ENCODE measurements at regions not wholly inside any gene's neighbourhood (a gene's known extent, or its start where the extent isn't known, plus 50 kb on each side); places are given as distances from the start of the nearest gene placed in this dataset.
"Not testable (repeated sequence)": the region's sequence is repeated elsewhere in the genome, so short reads cannot be mapped to it uniquely, and the experiment has no call there.

- no peak for DNase-seq
- Mint-ChIP-seq H3K4me1 (ENCODE audit: low read depth) (no peaks in the 10 kb centered on the region), H3K36me3 (ENCODE audit: low read depth) (no peaks in the 10 kb centered on the region; the same call in none of the 2 replicates), H3K27ac (no peak overlapping the region), H3K9me3 (peaks cover 54% of the 10 kb centered on the region), H3K4me3 (no peak overlapping the region), H3K27me3 (ENCODE audit: insufficient read depth) (peaks cover 6% of the 10 kb centered on the region)
- TF ChIP-seq CTCF (IDR thresholded peaks at IDR 0.05), result no peak
Measured at GRCh38 chr1:191729742-191730141, 428.5 kb upstream of the RGS18 start.

GRCh38 chr1:191731608-191732302, 426.5 kb upstream of the RGS18 start:
- not testable (repeated sequence) for H3K27ac Mint-ChIP-seq; H3K36me3 Mint-ChIP-seq (ENCODE audit: low read depth); H3K4me1 Mint-ChIP-seq (ENCODE audit: low read depth); H3K4me3 Mint-ChIP-seq; H3K27me3 Mint-ChIP-seq (ENCODE audit: insufficient read depth); DNase-seq
- peaks cover 45% of the 10 kb centered on the region for H3K9me3 Mint-ChIP-seq

- H3K9me3 Mint-ChIP-seq, result peaks cover 41% of the 10 kb centered on the region
- no peak for TF ChIP-seq CTCF (IDR thresholded peaks at IDR 0.05)
- H3K4me3 Mint-ChIP-seq, result no peak overlapping the region
- no peak overlapping the region for H3K27ac Mint-ChIP-seq
- no peaks in the 10 kb centered on the region for H3K36me3 Mint-ChIP-seq (ENCODE audit: low read depth)
- peaks cover 6% of the 10 kb centered on the region; the same call in 1 of the 2 replicates for H3K27me3 Mint-ChIP-seq (ENCODE audit: insufficient read depth)
- H3K4me1 Mint-ChIP-seq (ENCODE audit: low read depth), result no peaks in the 10 kb centered on the region
- no peak for DNase-seq
Measured at GRCh38 chr1:191734321-191734720, 423.9 kb upstream of the RGS18 start.

GRCh38 chr1:191739544-191739943, 418.7 kb upstream of the RGS18 start:
- Mint-ChIP-seq H3K27me3 (ENCODE audit: insufficient read depth) (no peaks in the 10 kb centered on the region), H3K36me3 (ENCODE audit: low read depth) (no peaks in the 10 kb centered on the region), H3K4me1 (ENCODE audit: low read depth) (no peaks in the 10 kb centered on the region), H3K27ac (no peak overlapping the region), H3K9me3 (peaks cover 36% of the 10 kb centered on the region), H3K4me3 (no peak overlapping the region)
- no peak for TF ChIP-seq CTCF (IDR thresholded peaks at IDR 0.05)
- no peak for DNase-seq

- no peaks in the 10 kb centered on the region for H3K4me1 Mint-ChIP-seq (ENCODE audit: low read depth)
- no peaks in the 10 kb centered on the region; the same call in 1 of the 2 replicates for H3K36me3 Mint-ChIP-seq (ENCODE audit: low read depth)
- H3K27me3 Mint-ChIP-seq (ENCODE audit: insufficient read depth), result peaks cover 3% of the 10 kb centered on the region
- H3K9me3 Mint-ChIP-seq, result peaks cover 22% of the 10 kb centered on the region
- TF ChIP-seq CTCF (IDR thresholded peaks at IDR 0.05), result no peak
- DNase-seq, result no peak
- H3K27ac Mint-ChIP-seq, result no peak overlapping the region
- no peak overlapping the region for H3K4me3 Mint-ChIP-seq
Measured at GRCh38 chr1:191752342-191752741, 405.9 kb upstream of the RGS18 start.

- peaks cover 30% of the 10 kb centered on the region for H3K9me3 Mint-ChIP-seq
- H3K36me3 Mint-ChIP-seq (ENCODE audit: low read depth), result no peaks in the 10 kb centered on the region
- H3K4me1 Mint-ChIP-seq (ENCODE audit: low read depth), result no peaks in the 10 kb centered on the region
- TF ChIP-seq CTCF (IDR thresholded peaks at IDR 0.05), result no peak
- no peak for DNase-seq
- no peak overlapping the region for H3K4me3 Mint-ChIP-seq
- H3K27ac Mint-ChIP-seq, result no peak overlapping the region
- no peaks in the 10 kb centered on the region for H3K27me3 Mint-ChIP-seq (ENCODE audit: insufficient read depth)
Measured at GRCh38 chr1:191760016-191760415, 398.2 kb upstream of the RGS18 start.
